GM03348 (cell line): ENCODE measurements at regions not wholly inside any gene's neighbourhood (a gene's known extent, or its start where the extent isn't known, plus 50 kb on each side); places are given as distances from the start of the nearest gene placed in this dataset.
A peak's percentile ranks its signal among the peaks of the same experiment; 100 is the strongest.

ENCODE experiments used
- DNase-seq: peaks from one replicate; pipeline ENCODE4 v3.0.0; 2012; ENCODE audit warnings: low spot score

DNA sequence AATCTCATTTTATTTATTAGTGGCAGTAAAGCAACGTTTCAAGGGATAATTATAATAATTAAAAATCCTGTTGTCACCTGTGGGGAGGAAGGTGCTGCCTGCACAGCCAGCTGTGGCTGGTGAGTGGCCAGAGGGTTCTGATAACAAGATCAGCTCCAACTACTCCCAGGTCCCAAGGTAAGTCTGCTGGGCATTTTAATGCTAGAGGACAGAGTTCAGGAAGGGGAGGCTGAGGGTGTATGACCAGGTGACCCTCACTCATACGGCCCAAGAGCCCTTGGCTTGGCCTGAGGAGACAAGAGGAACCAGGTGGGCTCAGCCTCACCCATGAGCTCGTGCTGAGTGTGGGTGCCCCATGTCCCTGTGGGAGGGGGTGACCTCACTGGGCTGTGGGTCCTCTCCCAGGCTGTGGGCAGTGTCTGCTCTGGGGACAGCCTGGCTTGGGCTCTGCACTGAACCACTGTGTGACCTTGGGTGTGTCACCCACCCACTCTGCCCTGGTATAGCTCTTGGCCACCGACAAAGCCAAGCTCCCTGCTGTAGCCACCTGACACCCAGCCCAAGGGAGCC is 223.8 kb downstream of the PTPRU start:
- DNase-seq: no peak

GRCh38 chr1:29459620-29459945 is 223.3 kb downstream of the PTPRU start:
- no peak for DNase-seq

GRCh38 chr1:29458737-29459619 is 222.7 kb downstream of the PTPRU start:
- DNase-seq: no peak

DNA sequence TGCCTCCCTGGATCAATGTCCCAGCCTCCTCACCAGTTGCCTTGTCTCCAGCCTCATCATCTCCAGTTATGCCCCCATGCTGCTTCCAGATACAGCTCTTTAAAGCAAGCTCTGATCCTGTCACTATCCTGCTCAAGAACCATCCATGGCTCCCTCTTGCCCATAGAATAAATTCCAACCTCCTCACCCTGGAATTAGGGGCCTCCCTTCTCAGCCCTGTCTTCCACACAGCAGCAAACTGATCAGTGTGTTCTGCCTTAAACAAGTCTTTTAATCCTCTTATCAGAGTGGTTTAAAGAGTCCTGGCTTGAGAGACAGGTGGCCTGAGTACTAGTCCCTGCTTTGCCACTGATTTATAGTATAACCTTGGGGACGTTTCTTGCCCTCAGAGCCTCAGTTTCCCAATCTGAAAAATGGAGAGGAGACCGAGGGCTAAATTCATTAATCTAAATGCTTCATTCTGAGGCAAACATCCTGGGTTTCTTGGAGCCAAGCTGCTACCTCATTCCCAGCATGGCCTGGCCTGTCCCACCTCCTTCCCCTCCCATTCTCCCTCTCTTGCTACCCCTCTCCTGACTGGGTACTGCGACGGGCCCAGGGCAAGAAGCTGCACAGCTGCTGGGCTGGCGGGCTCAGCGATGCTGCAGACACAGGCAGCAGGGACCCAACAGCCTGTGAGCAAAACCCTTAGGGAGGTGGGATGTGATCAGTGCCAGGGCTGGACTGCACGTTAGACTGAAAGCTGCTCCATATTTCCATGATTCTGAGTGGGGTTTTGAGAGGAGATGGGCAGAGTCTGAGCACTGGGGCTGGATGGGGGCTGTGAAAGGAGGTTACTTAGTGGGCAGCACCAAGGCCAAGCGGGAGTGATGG is 221.4 kb downstream of the PTPRU start:
- DNase-seq: no peak

GRCh38 chr1:29456685-29457435 is 220.5 kb downstream of the PTPRU start:
- no peak for DNase-seq

DNA sequence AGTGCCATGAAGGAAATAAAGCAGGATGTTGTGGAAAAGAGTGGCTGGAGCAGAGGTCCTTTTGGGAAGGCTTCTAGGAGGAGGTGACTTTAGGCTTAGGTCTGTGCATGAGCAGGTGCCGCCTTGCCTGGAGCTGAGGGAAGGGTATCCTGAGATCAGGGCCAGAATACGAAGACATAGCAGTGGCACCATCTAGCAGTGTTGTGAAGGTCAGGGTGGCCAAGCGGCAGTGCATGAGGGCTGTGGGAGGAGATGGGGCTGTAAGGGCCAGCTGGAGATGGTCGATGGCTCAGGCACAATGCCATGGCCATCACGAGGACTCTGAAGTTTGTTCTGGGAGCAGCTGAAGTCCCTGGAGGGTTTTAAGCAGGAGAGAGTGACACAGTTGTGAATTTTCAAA is 219.5 kb downstream of the PTPRU start:
- DNase-seq: no peak

GRCh38 chr1:29454616-29455380 is 218.5 kb downstream of the PTPRU start:
- no peak for DNase-seq

GRCh38 chr1:29453502-29454240 is 217.3 kb downstream of the PTPRU start:
- peak; percentile 70 for DNase-seq

DNA sequence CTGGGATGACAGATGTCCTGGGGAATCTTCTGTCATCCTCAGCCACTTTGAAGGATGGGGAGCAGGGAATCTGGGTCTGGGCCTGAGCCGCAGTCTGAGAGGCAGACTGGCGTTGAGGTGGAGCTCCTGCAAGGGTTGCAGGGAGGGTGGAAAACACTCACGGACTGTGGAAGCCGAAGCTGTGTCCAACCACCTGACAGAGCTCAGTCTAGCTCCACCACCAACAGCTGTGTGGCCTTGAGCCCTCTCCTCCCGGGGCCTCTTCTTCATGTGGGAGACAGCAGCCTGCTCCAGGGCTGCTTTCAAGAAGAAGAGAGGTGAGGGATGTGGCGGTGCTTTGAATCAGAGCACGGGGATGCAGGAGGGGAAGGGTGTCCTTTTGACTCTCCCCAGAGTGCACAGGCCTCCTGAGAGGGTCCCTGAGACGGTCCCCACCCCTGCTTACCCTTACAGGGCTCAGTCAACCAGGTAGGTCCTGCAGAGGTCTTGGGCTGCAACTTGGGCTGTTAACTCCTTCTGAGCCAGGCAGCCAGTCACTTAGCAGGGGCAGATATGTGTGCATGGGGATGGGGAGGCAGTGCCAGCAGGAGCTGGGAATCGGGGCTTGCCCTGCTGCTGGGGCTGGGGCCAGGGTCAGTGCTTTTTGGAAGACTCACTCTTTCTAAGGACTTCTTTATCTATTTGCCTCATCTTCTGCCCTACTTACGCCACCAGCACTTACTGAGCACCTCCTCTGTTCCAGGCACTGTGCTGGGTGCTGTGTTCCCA is 216.3 kb downstream of the PTPRU start:
- no peak for DNase-seq

- no peak for DNase-seq
Observed at GRCh38 chr1:29451368-29451892, 215.1 kb downstream of the PTPRU start.

- DNase-seq: no peak
Observed at GRCh38 chr1:29450591-29450990, 214.3 kb downstream of the PTPRU start.

GRCh38 chr1:29448456-29449235 is 212.3 kb downstream of the PTPRU start:
- no peak for DNase-seq

- DNase-seq: no peak
Observed at GRCh38 chr1:29447368-29447767, 211.0 kb downstream of the PTPRU start.

DNA sequence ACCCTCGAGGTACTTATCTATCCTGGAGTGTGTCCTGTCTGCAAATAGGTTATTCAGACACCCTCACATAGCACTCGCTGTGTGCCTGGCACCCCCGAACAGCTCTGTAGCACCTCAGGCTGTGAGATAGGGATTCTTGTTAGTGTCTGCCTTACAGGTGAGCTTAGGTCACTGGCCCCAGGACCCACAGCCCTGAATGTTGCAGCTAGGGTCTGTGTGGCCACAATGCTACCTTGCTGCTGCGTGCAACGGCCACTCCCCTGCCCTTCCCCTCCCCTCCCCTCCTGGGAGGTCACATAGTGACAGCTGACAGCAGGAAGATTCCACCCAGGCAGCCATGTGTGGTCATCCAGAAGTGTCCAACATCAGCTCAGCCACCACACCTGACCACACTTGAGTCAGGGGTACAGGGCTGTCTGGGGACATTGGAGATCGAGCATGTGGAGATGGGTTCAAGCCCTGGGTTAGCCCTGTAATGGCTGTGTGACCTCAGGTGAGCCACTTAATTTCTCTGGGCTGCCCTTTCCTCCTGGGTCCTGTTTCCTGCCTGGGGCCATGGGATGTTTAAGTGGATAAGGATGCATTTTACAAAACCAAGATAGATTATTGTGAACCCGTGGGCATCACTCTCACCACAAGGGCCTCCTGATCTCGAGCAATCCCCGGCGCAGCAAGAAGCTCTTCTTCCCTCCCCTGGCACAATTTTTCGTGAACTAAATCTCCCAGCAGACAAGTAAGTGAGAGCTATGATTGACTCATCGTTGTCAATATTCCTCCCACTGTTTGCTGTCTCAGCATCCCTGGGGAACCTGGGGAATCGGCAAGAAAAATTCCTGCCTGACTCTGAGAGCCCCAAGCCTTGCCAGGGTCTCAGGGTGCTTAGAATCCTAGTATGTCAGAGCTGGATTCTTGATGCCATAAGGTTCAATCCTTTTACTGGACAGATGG is 208.7 kb downstream of the PTPRU start:
- DNase-seq: no peak

DNA sequence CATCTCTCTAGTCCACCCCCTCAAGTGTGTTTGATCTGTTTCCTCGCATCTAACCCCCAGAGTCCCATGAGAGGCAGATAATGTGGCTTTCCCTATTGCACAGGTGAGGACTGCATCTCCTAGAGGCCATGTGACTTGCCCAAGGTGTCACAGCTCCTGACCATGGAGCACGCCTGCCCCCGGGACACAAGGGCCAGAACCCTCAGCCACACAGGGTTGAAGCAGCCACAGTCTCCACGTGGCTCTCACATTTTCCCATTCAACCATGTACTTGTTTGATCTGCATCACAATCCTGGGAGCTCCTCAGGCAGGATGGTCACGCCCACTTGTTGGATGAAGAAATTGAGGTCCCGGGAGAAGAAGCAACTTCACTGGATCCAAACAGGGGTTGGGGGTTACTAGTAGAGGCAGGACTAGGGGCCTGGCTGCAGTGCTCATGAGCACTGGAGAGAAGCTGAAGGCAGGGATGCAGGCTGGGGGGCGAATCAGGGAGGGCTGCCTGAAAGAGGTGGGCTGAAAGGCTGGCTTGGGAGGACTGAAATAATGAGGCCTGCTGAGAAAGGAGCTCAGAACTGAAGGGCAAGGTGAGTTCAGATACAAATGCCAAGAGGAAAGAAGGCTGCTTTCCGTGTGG is 207.9 kb downstream of the PTPRU start:
- DNase-seq: no peak

GRCh38 chr1:29441916-29442668 is 205.8 kb downstream of the PTPRU start:
- DNase-seq: no peak
